ENCODE measurements at regions not wholly inside any gene's neighbourhood (a gene's known extent, or its start where the extent isn't known, plus 50 kb on each side); places are given as distances from the start of the nearest gene placed in this dataset.

- in situ Hi-C loops (cut with HindIII; ENCODE audit: low sequenced_read_pairs) = no loop called here
- no peak overlapping the region for H3K4me3 ChIP-seq (ENCODE audit: low read depth, low read length)
- no peak for DNase-seq (ENCODE audit: low read depth, low spot score)
- TF ChIP-seq CTCF (IDR thresholded peaks at IDR 0.05; ENCODE audit: low read depth, low read length) = no peak
Measured at GRCh38 chr11:94694309-94695060, 73.7 kb upstream of the AMOTL1 start.

GRCh38 chr11:94697156-94697555 lies 71.0 kb upstream of the AMOTL1 start:
- DNase-seq (ENCODE audit: low read depth, low spot score) = no peak
- no peak for TF ChIP-seq CTCF (IDR thresholded peaks at IDR 0.05; ENCODE audit: low read depth, low read length)
- H3K4me3 ChIP-seq (ENCODE audit: low read depth, low read length) = no peak overlapping the region
- in situ Hi-C loops (cut with HindIII; ENCODE audit: low sequenced_read_pairs) = no loop called here

- in situ Hi-C loops (cut with HindIII; ENCODE audit: low sequenced_read_pairs) = no loop called here
- no peak for DNase-seq (ENCODE audit: low read depth, low spot score)
- TF ChIP-seq CTCF (IDR thresholded peaks at IDR 0.05; ENCODE audit: low read depth, low read length) = no peak
- H3K4me3 ChIP-seq (ENCODE audit: low read depth, low read length) = no peak overlapping the region
Measured at GRCh38 chr11:94700622-94701021, 67.5 kb upstream of the AMOTL1 start.

GRCh38 chr11:94702481-94702880 lies 65.7 kb upstream of the AMOTL1 start:
- no peak overlapping the region for H3K4me3 ChIP-seq (ENCODE audit: low read depth, low read length)
- TF ChIP-seq CTCF (IDR thresholded peaks at IDR 0.05; ENCODE audit: low read depth, low read length) = no peak
- no peak for DNase-seq (ENCODE audit: low read depth, low spot score)
- in situ Hi-C loops (cut with HindIII; ENCODE audit: low sequenced_read_pairs) = no loop called here

- in situ Hi-C loops (cut with HindIII; ENCODE audit: low sequenced_read_pairs) = no loop called here
- no peak overlapping the region for H3K4me3 ChIP-seq (ENCODE audit: low read depth, low read length)
- TF ChIP-seq CTCF (IDR thresholded peaks at IDR 0.05; ENCODE audit: low read depth, low read length) = no peak
- no peak for DNase-seq (ENCODE audit: low read depth, low spot score)
Measured at GRCh38 chr11:94705419-94705818, 62.7 kb upstream of the AMOTL1 start.

GRCh38 chr11:94705891-94706615 lies 62.1 kb upstream of the AMOTL1 start:
- no peak for TF ChIP-seq CTCF (IDR thresholded peaks at IDR 0.05; ENCODE audit: low read depth, low read length)
- in situ Hi-C loops (cut with HindIII; ENCODE audit: low sequenced_read_pairs) = no loop called here
- H3K4me3 ChIP-seq (ENCODE audit: low read depth, low read length) = no peak overlapping the region
- DNase-seq (ENCODE audit: low read depth, low spot score) = peak; percentile 15

All from astrocyte of the spinal cord (primary cell).